Activated CD4-positive, alpha-beta memory T cell treated with anti-CD3 and anti-CD28 coated beads, Interleukin-2, amount 10 ng/mL, durations not matched to agents 7 days and 5 days (primary cell): ENCODE measurements at regions not wholly inside any gene's neighbourhood (a gene's known extent, or its start where the extent isn't known, plus 50 kb on each side); places are given as distances from the start of the nearest gene placed in this dataset.
"Not testable (repeated sequence)": the region's sequence is repeated elsewhere in the genome, so short reads cannot be mapped to it uniquely, and the experiment has no call there.

Experiments
- CTCF ChIA-PET: fragments of 350-600 bp; sonication (Branson Sonifier 250); formaldehyde crosslinking; loops from one replicate; lab custom pipeline; 2021; ENCODE audit warnings: antibody characterized with exemption, inconsistent platforms; lab: Charles Lee
- POLR2A ChIA-PET: fragments of 350-600 bp; sonication (Branson Sonifier 250); formaldehyde crosslinking; loops from one replicate; lab custom pipeline; 2021; ENCODE audit warnings: antibody characterized with exemption; lab: Charles Lee
- DNase-seq: peaks from one replicate; pipeline ENCODE4 v3.0.0-alpha.2; 2020
- H3K27ac Mint-ChIP-seq: one replicate; pipeline ENCODE4 v1.8.0; 2021; ENCODE audit warnings: mild to moderate bottlenecking, mixed read lengths
- H3K27me3 Mint-ChIP-seq: one replicate; pipeline ENCODE4 v1.8.0; 2021; ENCODE audit warnings: mixed read lengths
- H3K36me3 Mint-ChIP-seq: one replicate; pipeline ENCODE4 v1.8.0; 2021; ENCODE audit warnings: low read depth, mixed read lengths
- H3K4me1 Mint-ChIP-seq: one replicate; pipeline ENCODE4 v1.8.0; 2021; ENCODE audit warnings: mixed read lengths
- H3K4me3 Mint-ChIP-seq: one replicate; pipeline ENCODE4 v1.8.0; 2021; ENCODE audit warnings: mild to moderate bottlenecking, mixed read lengths
- H3K9me3 Mint-ChIP-seq: one replicate; pipeline ENCODE4 v1.8.0; 2021; ENCODE audit warnings: mixed read lengths

DNA sequence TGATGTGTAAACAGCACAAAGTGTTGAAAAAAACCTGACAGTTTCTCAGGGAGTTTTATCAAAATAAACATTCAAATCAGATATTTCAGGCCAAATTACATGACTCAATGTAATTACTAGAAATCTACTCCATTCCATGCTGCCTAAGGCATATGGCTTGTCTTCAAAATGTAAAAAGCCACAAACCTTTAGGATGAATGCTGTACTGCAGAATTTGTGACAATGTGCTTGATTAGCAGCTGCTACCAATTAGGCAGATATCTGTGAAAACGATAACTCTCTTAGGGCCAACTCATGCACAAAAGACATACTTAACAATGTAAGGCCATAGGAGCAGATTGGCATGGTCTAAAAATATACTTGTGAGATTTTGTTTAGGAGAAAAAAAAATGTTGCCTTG lies 267.0 kb downstream of the DACT1 start:
- DNase-seq, result no peak
- Mint-ChIP-seq H3K27ac (no peak overlapping the region), H3K4me1 (no peaks in the 10 kb centered on the region), H3K36me3 (no peaks in the 10 kb centered on the region), H3K9me3 (no peaks in the 10 kb centered on the region), H3K4me3 (no peak overlapping the region), H3K27me3 (no peaks in the 10 kb centered on the region)
- CTCF ChIA-PET, result no interaction called here
- POLR2A ChIA-PET, result no interaction called here

GRCh38 chr14:58907803-58908202 lies 270.0 kb downstream of the DACT1 start:
- no peaks in the 10 kb centered on the region for H3K27me3 Mint-ChIP-seq
- no peaks in the 10 kb centered on the region for H3K9me3 Mint-ChIP-seq
- no peaks in the 10 kb centered on the region for H3K36me3 Mint-ChIP-seq
- ChIA-PET CTCF (no interaction called here), POLR2A (no interaction called here)
- no peak overlapping the region for H3K27ac Mint-ChIP-seq
- H3K4me3 Mint-ChIP-seq, result no peak overlapping the region
- DNase-seq, result no peak
- H3K4me1 Mint-ChIP-seq, result no peaks in the 10 kb centered on the region

DNA sequence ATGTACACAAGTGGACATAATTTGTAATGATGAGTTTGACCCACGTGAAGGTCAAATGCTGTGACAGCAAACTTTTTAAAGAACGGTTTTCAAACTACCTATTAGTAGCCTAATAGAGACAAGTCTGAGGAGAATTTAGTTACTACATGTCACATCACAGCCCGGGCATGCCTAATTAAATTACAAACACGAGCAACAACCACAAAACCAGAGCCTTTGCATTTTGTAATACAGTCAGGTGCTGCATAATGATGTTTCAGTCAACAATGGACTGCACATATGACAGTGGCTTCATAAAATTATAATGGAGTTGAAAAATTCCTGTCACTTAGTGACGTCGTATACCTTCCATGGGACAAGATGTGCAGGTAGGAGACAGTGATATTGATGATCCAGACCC lies 274.5 kb downstream of the DACT1 start:
- Mint-ChIP-seq H3K4me3 (no peak overlapping the region), H3K27me3 (no peaks in the 10 kb centered on the region), H3K4me1 (no peaks in the 10 kb centered on the region), H3K36me3 (no peaks in the 10 kb centered on the region), H3K9me3 (no peaks in the 10 kb centered on the region), H3K27ac (no peak overlapping the region)
- ChIA-PET CTCF (no interaction called here), POLR2A (no interaction called here)
- no peak for DNase-seq

GRCh38 chr14:58912799-58913432 lies 275.2 kb downstream of the DACT1 start:
- DNase-seq, result no peak
- Mint-ChIP-seq H3K4me3 (no peak overlapping the region), H3K9me3 (no peaks in the 10 kb centered on the region), H3K27ac (no peak overlapping the region), H3K27me3 (no peaks in the 10 kb centered on the region), H3K36me3 (no peaks in the 10 kb centered on the region), H3K4me1 (no peaks in the 10 kb centered on the region)
- POLR2A ChIA-PET, result no interaction called here
- CTCF ChIA-PET, result no interaction called here

DNA sequence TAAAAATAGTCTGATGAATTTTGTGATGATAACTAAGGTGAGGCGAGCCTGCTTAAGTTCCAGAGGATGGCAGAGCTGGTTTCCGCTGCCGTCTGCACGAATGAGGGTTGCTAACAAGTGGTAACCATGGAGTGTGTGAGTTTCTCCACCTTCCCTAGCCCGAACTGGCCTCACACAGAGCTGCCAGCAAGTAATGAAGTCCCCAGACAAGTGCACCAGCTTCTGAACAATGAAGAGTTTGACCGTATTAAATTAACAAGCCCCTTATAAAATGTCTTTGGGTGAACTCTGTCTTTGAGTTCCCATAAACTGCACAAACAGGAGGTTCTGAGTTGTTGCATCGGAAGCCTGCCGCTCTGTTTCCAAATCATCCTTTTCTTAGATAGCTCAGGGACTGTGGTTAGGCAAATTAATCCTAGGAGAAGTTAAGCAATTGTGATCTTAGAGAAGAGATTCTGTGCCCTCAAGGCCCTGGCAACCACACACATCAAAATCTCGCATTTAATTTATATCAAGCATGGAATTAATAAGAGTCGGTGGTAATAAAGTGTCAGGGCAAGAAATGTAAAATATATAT lies 274.1 kb upstream of the DAAM1 start:
- Mint-ChIP-seq H3K4me3 (no peak overlapping the region), H3K27ac (no peak overlapping the region), H3K4me1 (no peaks in the 10 kb centered on the region), H3K27me3 (no peaks in the 10 kb centered on the region), H3K9me3 (no peaks in the 10 kb centered on the region), H3K36me3 (no peaks in the 10 kb centered on the region)
- CTCF ChIA-PET, result no interaction called here
- no peak for DNase-seq
- POLR2A ChIA-PET, result no interaction called here

- Mint-ChIP-seq H3K4me3 (no peak overlapping the region), H3K27me3 (no peaks in the 10 kb centered on the region), H3K36me3 (no peaks in the 10 kb centered on the region), H3K27ac (no peak overlapping the region), H3K4me1 (no peaks in the 10 kb centered on the region), H3K9me3 (no peaks in the 10 kb centered on the region)
- POLR2A ChIA-PET, result no interaction called here
- CTCF ChIA-PET, result no interaction called here
- no peak for DNase-seq
Observed at GRCh38 chr14:58915646-58916045, 272.8 kb upstream of the DAAM1 start.

DNA sequence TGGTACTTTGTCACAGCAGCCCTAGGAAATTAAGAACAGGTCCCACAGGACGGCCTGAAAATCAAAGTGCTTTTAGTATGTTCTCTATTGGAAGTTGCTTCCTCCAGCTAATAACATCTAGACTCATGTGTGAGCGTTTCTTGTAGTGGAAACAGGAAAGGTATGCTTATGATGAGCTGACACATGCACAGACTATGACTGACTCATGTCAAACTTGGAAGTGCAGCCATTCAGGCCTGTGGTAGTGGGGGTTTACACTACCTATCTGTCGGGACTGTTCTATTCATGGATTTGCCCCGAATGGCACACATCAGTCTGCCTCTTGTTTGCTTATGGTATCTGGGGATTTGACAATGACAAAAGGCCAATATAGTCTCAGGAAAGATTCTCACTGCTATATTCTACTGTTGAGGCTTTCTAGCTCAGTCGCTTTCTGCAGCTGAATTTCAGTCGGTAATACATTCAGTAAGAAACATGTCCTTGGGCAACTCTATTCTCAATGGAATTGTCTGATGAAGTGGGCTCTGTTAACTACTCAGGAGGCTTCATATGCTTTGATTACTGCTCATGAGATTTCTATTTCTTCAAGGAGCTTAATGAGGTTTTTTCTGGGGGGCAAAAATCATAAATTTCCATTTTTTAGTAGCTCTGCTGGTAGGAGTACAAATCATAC lies 270.3 kb upstream of the DAAM1 start:
- Mint-ChIP-seq H3K27me3 (peaks cover 2% of the 10 kb centered on the region), H3K4me1 (no peaks in the 10 kb centered on the region), H3K36me3 (no peaks in the 10 kb centered on the region), H3K4me3 (no peak overlapping the region), H3K9me3 (no peaks in the 10 kb centered on the region), H3K27ac (no peak overlapping the region)
- CTCF ChIA-PET, result no interaction called here
- POLR2A ChIA-PET, result no interaction called here
- no peak for DNase-seq

DNA sequence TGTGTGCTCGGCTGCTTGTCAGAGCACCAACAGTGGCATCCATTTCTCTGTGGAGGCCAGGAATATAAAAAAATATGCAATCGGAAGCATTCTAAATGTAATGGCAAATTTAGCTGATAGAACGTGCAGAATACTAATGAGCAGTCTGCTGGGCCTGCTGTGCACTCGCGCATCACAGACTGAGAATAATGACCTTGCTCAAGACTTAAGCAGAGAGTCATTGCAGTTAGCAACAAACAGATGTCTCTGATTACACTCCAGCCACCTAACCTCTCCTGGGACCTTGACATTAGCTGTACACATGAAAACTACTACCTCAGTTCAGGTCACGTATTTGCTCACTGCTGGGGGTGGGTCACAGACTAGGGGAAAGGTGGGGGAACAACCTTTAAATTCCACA lies 269.2 kb upstream of the DAAM1 start:
- Mint-ChIP-seq H3K27me3 (peaks cover 2% of the 10 kb centered on the region), H3K4me1 (no peaks in the 10 kb centered on the region), H3K36me3 (no peaks in the 10 kb centered on the region), H3K4me3 (no peak overlapping the region), H3K27ac (no peak overlapping the region), H3K9me3 (no peaks in the 10 kb centered on the region)
- ChIA-PET POLR2A (no interaction called here), CTCF (no interaction called here)
- DNase-seq, result no peak

- no peak for DNase-seq
- Mint-ChIP-seq H3K36me3 (no peaks in the 10 kb centered on the region), H3K4me1 (no peaks in the 10 kb centered on the region), H3K9me3 (no peaks in the 10 kb centered on the region), H3K4me3 (no peak overlapping the region), H3K27me3 (peaks cover 2% of the 10 kb centered on the region), H3K27ac (no peak overlapping the region)
- ChIA-PET POLR2A (no interaction called here), CTCF (no interaction called here)
Observed at GRCh38 chr14:58920230-58920629, 268.2 kb upstream of the DAAM1 start.

- H3K4me3 Mint-ChIP-seq, DNase-seq, CTCF ChIA-PET, H3K4me1 Mint-ChIP-seq, H3K27ac Mint-ChIP-seq, POLR2A ChIA-PET, H3K9me3 Mint-ChIP-seq, H3K27me3 Mint-ChIP-seq, H3K36me3 Mint-ChIP-seq: not testable (repeated sequence)
Observed at GRCh38 chr14:58922201-58922940, 266.1 kb upstream of the DAAM1 start.

DNA sequence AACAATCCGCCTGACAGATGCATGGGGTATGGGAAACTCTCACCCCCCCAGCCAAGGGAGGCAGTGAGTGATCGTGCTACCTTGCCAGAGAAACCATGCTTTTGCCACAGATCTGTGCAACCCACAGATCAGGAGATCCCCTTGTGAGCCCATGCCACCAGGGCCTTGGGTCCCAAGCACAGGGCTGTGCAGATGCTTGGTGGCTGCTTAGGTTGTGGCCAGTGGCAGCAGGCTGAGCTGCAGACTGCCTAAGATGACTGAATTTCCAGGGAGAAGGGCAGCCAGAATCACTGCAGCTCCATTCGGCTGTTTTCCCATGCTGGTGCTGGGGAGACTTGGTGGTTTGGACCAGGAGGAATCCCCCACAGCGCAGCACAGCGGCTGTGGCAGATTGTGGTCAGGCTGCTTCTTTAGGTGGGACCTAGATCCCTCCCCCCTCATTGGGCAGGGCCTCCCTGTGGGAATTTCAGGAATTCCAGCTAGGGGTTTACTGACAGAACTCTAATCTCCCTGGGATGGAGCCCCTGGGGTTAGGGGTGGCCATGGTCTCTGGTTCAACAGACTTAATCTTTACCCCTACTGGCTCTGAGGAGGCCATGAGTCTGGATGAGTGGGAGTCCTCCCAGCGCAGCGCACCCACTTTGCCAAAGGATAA lies 264.6 kb upstream of the DAAM1 start:
- H3K27me3 Mint-ChIP-seq, result peaks cover 2% of the 10 kb centered on the region
- no peak overlapping the region for H3K4me3 Mint-ChIP-seq
- POLR2A ChIA-PET, result no interaction called here

GRCh38 chr14:58941629-58942028 lies 246.8 kb upstream of the DAAM1 start:
- H3K27ac Mint-ChIP-seq, result no peak overlapping the region
- ChIA-PET POLR2A (no interaction called here), CTCF (no interaction called here)

More for the DNA sequence above, 264.6 kb upstream of the DAAM1 start:
- CTCF ChIA-PET, result no interaction called here
- Mint-ChIP-seq H3K9me3 (peaks cover 2% of the 10 kb centered on the region), H3K4me1 (no peaks in the 10 kb centered on the region), H3K27ac (no peak overlapping the region), H3K36me3 (no peaks in the 10 kb centered on the region)
- DNase-seq, result no peak

GRCh38 chr14:58942516-58942915 lies 246.0 kb upstream of the DAAM1 start:
- CTCF ChIA-PET, result no interaction called here
- Mint-ChIP-seq H3K4me1 (no peaks in the 10 kb centered on the region), H3K36me3 (no peaks in the 10 kb centered on the region), H3K9me3 (no peaks in the 10 kb centered on the region), H3K27me3 (peaks cover 2% of the 10 kb centered on the region), H3K27ac (no peak overlapping the region), H3K4me3 (no peak overlapping the region)
- POLR2A ChIA-PET, result no interaction called here
- no peak for DNase-seq

More at GRCh38 chr14:58941629-58942028, 246.8 kb upstream of the DAAM1 start:
- peaks cover 2% of the 10 kb centered on the region for H3K27me3 Mint-ChIP-seq
- H3K9me3 Mint-ChIP-seq, result peaks cover 2% of the 10 kb centered on the region
- no peak overlapping the region for H3K4me3 Mint-ChIP-seq
- no peak for DNase-seq
- no peaks in the 10 kb centered on the region for H3K36me3 Mint-ChIP-seq
- no peaks in the 10 kb centered on the region for H3K4me1 Mint-ChIP-seq
